VCaP (cell line): ENCODE measurements at regions not wholly inside any gene's neighbourhood (a gene's known extent, or its start where the extent isn't known, plus 50 kb on each side); places are given as distances from the start of the nearest gene placed in this dataset.

ENCODE experiments used
- H3K27ac ChIP-seq: fragments of 450-650 bp; 2 replicates; pipeline ENCODE4 v1.5.1; 2017
- TF ChIP-seq, protein P1 (sequence below): fragments of 450-650 bp; conservative IDR thresholded peaks from 2 replicates; pipeline ENCODE4 v1.5.1; 2017; ENCODE audit warnings: mild to moderate bottlenecking, moderate library complexity

DNA sequence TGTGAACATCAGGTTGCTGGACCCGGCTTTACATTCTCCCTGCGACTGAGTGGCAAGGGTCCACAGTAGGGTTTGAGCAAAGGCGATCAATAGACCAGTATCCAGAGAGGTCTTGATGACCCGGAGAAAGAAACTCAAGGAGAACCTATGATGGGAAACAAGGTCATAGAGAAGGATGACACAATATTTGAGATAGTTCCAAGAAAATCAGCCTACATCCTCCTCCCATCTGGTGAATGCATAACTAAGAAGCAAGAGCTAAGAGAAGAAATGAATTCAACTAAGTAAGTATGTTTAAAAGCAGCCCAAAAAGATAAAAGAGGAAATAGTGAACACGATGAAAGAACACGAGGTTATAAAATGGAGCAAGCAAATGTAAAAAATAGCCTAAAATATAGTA is 166.3 kb downstream of the CD8B2 start:
- no peak overlapping the region for H3K27ac ChIP-seq
- TF ChIP-seq, protein P1, sequence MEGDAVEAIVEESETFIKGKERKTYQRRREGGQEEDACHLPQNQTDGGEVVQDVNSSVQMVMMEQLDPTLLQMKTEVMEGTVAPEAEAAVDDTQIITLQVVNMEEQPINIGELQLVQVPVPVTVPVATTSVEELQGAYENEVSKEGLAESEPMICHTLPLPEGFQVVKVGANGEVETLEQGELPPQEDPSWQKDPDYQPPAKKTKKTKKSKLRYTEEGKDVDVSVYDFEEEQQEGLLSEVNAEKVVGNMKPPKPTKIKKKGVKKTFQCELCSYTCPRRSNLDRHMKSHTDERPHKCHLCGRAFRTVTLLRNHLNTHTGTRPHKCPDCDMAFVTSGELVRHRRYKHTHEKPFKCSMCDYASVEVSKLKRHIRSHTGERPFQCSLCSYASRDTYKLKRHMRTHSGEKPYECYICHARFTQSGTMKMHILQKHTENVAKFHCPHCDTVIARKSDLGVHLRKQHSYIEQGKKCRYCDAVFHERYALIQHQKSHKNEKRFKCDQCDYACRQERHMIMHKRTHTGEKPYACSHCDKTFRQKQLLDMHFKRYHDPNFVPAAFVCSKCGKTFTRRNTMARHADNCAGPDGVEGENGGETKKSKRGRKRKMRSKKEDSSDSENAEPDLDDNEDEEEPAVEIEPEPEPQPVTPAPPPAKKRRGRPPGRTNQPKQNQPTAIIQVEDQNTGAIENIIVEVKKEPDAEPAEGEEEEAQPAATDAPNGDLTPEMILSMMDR = no peak

GRCh38 chr2:106658616-106659015 is 171.5 kb downstream of the CD8B2 start:
- TF ChIP-seq, protein P1 = no peak
- no peak overlapping the region for H3K27ac ChIP-seq

DNA sequence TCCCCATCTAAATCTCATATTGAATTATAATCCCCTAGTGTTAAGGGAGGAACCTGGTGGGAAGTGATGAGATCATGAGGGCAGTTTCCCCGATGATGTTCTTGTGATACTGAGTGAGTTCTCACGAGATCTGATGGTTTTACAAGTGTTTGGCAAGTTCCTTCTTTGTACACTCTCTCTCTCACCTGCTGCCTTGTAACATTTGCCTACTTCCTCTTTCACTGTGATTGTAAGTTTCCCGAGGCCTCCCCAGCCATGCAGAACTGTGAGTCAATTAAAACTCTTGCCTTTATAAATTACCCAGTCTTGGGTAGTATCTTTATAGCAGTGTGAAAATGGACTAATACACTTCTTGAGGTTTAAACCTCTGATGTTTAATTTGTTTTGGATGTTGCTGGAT is 177.5 kb downstream of the CD8B2 start:
- H3K27ac ChIP-seq = no peak overlapping the region
- TF ChIP-seq, protein P1 = no peak

DNA sequence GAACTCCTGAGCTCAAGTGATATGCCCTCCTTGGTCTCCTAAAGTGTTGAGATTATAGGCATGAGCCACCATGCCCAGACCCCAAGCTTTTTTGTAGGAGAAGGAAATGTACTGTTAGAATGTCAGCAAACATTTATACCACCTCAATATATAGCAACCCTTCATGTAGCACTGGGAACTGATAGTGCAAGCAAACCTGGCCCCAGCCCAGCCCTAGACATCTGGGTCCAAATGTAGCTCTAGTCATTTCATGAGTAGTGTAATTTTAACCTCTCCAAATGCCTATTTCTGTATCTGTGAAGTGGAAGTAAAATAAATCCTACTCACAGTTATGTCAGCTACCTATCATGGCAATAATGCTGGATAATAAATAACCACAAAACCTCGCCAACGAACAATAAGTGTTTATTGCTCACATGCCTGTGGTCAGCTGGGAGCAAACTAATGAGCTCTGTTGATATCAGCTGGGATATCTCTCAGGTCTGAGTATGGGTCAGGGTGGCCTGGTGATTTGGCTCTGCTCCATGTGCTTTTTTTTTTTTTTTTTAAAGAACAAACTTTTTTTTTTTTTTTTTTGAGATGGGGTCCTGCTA is 180.4 kb downstream of the CD8B2 start:
- no peak overlapping the region for H3K27ac ChIP-seq
- TF ChIP-seq, protein P1 = no peak

DNA sequence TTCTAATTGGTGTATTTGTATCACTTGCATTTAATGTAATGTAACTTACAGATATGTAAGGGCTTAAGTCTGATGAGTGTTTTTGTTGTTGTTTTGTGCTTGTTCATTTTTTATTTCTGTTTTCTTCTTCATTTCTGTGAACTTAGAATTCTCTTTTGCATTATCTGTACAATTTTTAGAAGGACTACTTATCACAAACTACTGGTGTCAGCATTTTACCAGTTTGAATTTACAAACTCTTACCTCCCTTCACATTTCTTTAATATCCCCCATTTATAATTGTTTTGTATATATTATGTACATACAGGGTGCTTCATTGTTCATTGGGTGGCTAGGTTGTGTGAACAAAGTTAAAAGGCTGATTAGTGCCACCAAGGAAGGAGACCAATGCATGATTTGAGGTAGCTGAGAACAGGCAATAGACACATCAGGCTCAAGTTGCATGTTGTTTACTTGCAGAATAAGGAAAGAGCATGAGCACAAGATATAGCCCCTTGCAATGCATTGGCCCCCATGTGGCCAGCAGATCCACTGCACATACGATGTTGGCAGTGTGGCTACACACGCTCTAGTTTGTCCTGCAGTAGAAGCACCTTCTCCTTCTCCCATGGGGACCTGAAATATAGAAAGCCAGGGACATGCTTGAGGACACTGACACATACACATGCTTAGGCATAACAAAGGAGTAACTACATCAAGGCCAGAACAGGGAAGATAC is 198.2 kb downstream of the CD8B2 start:
- no peak overlapping the region for H3K27ac ChIP-seq
- TF ChIP-seq, protein P1 = no peak

- TF ChIP-seq, protein P1 = no peak
- no peak overlapping the region for H3K27ac ChIP-seq
These were observed 199.2 kb downstream of the ST6GAL2 start for GRCh38 chr2:106686814-106687213.

- H3K27ac ChIP-seq = no peak overlapping the region
- TF ChIP-seq, protein P1 = no peak
These were observed 190.9 kb downstream of the ST6GAL2 start for GRCh38 chr2:106694964-106695470.
